Panc1 (cell line): ENCODE measurements at regions not wholly inside any gene's neighbourhood (a gene's known extent, or its start where the extent isn't known, plus 50 kb on each side); places are given as distances from the start of the nearest gene placed in this dataset.

Experiments used
- CTCF ChIP-seq: fragments of 450-650 bp; IDR thresholded peaks from 2 replicates; pipeline ENCODE4 v1.5.1; 2017; ENCODE audit warnings: mild to moderate bottlenecking
- POLR2AphosphoS5 ChIP-seq: IDR thresholded peaks from 2 replicates; pipeline ENCODE4 v1.6.1; 2012; ENCODE audit warnings: mild to moderate bottlenecking, low read depth, low read length, moderate library complexity
- SIN3A ChIP-seq: IDR thresholded peaks from 2 replicates; pipeline ENCODE4 v1.6.1; 2012; ENCODE audit warnings: low read depth, mild to moderate bottlenecking, low read length, moderate library complexity, borderline replicate concordance; ENCODE audit not compliant: insufficient read depth
- TF ChIP-seq, protein P1 (sequence below), 2 experiments: IDR thresholded peaks; 2 replicates each; pipeline ENCODE4 v1.6.1; 2011 to 2012; ENCODE audit warnings: low read depth in 2 of 2, control low read depth in 1 of 2, low read length in 1 of 2, mild to moderate bottlenecking in 1 of 2, moderate library complexity in 1 of 2; ENCODE audit not compliant: insufficient read depth in 1 of 2

DNA sequence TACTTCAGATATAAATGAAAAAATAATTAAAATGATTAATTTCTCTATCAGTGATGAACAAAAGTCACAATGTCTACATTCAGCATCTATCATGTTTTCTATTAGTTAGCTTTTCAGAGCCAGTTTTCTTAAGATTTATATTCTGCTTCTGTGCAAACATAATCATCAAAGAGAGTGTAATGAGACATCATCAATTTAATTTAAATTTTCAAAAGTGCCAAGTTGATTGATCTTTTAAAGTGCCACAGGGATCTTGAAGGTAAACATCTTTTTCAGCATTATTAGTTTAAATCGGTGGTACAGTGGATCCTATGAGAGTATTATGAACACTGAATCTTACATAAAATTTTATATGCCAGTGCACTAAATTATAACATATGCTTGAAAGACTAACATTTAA, 1176.1 kb downstream of the PLA2G4A start:
- TF ChIP-seq CTCF, result no peak
- TF ChIP-seq POLR2AphosphoS5, result no peak
- TF ChIP-seq, protein P1, sequence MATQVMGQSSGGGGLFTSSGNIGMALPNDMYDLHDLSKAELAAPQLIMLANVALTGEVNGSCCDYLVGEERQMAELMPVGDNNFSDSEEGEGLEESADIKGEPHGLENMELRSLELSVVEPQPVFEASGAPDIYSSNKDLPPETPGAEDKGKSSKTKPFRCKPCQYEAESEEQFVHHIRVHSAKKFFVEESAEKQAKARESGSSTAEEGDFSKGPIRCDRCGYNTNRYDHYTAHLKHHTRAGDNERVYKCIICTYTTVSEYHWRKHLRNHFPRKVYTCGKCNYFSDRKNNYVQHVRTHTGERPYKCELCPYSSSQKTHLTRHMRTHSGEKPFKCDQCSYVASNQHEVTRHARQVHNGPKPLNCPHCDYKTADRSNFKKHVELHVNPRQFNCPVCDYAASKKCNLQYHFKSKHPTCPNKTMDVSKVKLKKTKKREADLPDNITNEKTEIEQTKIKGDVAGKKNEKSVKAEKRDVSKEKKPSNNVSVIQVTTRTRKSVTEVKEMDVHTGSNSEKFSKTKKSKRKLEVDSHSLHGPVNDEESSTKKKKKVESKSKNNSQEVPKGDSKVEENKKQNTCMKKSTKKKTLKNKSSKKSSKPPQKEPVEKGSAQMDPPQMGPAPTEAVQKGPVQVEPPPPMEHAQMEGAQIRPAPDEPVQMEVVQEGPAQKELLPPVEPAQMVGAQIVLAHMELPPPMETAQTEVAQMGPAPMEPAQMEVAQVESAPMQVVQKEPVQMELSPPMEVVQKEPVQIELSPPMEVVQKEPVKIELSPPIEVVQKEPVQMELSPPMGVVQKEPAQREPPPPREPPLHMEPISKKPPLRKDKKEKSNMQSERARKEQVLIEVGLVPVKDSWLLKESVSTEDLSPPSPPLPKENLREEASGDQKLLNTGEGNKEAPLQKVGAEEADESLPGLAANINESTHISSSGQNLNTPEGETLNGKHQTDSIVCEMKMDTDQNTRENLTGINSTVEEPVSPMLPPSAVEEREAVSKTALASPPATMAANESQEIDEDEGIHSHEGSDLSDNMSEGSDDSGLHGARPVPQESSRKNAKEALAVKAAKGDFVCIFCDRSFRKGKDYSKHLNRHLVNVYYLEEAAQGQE (IDR thresholded peaks at IDR 0.05; ENCODE audit: insufficient read depth in 1 of 2, low read depth in 2 of 2, low read length in 1 of 2), result no peak
- no peak for TF ChIP-seq SIN3A
